ENCODE measurements at regions not wholly inside any gene's neighbourhood (a gene's known extent, or its start where the extent isn't known, plus 50 kb on each side); places are given as distances from the start of the nearest gene placed in this dataset.

DNA sequence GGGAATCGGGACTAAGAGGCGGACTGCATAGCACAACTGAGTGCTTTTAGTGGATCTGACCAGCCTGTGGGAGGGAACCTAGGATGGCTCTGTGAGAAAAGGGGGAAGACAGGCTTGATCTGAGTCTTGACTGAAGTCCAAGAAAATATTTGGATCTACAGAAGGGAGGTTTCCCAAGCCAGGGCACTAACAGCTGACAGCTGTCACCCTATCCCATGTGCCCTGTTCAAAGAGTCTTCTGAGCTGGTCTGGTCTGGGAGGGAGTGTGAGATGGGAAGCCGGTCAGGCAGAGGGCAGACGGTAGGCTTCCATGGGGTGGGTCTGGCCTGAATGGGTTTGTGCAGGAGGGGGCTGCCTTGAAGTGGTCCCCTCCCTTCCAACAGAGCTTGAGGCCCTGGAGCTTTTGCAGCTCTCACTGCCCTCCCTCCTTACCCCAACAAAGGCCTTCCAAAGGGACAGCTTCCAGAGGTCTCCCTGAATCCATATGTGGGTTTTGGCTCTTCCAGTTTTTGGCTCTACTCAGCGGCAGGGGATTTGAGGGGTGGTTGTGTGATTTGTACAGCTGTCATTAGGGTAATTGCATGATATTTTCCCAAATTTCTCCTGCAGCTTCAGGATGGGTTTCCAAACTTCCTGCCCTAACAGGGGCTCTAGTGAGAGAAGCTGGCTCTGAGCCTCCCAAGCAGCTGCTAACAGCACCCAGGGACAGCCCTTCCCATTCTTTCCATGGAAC, 643.7 kb downstream of the BCOR start:
- DNase-seq (ENCODE audit: extremely low read depth in 1 of 4, low spot score in 3 of 4) (no peak), FAIRE-seq (no peak), ATAC-seq (no peak)
- Histone ChIP-seq H3K36me3 (ENCODE audit: control insufficient read depth, insufficient read depth, low read length) (no peaks in the 10 kb centered on the region), H4K20me1 (replicated peaks; ENCODE audit: control insufficient read depth, insufficient read depth, low read length) (no peaks in the 10 kb centered on the region), H3K79me2 (ENCODE audit: control insufficient read depth, insufficient read depth, low read length) (no peaks in the 10 kb centered on the region), H3K4me2 (ENCODE audit: insufficient read depth, low read length) (no peak overlapping the region), H3K9me1 (ENCODE audit: control insufficient read depth, insufficient read depth, low read length) (no peaks in the 10 kb centered on the region), H3K27ac (ENCODE audit: extremely low read depth, low read depth, low read length) (no peak overlapping the region), H2AFZ (ENCODE audit: low read depth, low read length) (no peak overlapping the region), H3K4me1 (replicated peaks in 1 of 2; ENCODE audit: control insufficient read depth in 2 of 2, insufficient read depth in 2 of 2, low read length in 2 of 2) (peaks cover 11 to 15% of the 10 kb centered on the region in 2 experiments; a peak in 3 of 5 replicates), H3K9ac (ENCODE audit: insufficient read depth in 1 of 2, low read depth in 2 of 2, low read length in 2 of 2) (no peak overlapping the region), H3K4me3 (no peak overlapping the region), H3K27me3 (ENCODE audit: control insufficient read depth in 2 of 2, insufficient read depth in 2 of 2, low read length in 2 of 2) (no peaks in the 10 kb centered on the region), H3K9me3 (replicated peaks; ENCODE audit: control insufficient read depth, insufficient read depth, low read depth, low read length) (no peaks in the 10 kb centered on the region; the same call in 1 of the 2 replicates)
- ChIA-PET POLR2A (no interaction called here), CTCF (ENCODE audit: low intra/inter-chr PET ratio) (no interaction called here)
- intact Hi-C loops (cut with micrococcal nuclease) (no loop called here), in situ Hi-C loops (cut with MboI) (no loop called here)
- WGBS (ENCODE audit: insufficient coverage, low coverage, missing lambda C conversion rate): 31% methylated on average over 5 of the region's 5 CpGs
- TF ChIP-seq ATF2 (CRISPR knock-in tag; IDR thresholded peaks at IDR 0.05) (no peak), ETV5 (CRISPR knock-in tag; IDR thresholded peaks at IDR 0.05; ENCODE audit: low read depth) (no peak), SMARCC2 (IDR thresholded peaks at IDR 0.05; ENCODE audit: low read depth) (no peak), ZBTB1 (CRISPR knock-in tag; IDR thresholded peaks at IDR 0.05; ENCODE audit: borderline replicate concordance, low read depth) (no peak), PHF21A (IDR thresholded peaks at IDR 0.05; ENCODE audit: borderline replicate concordance, low read depth) (no peak)
- BruUV-seq (replicated peaks): no TSS peak
